Neural crest cell (in vitro differentiated cells): ENCODE measurements at regions not wholly inside any gene's neighbourhood (a gene's known extent, or its start where the extent isn't known, plus 50 kb on each side); places are given as distances from the start of the nearest gene placed in this dataset.

Experiments used
- DNase-seq: peaks from one replicate; pipeline ENCODE4 v3.0.0; 2021; ENCODE audit warnings: low read depth, mixed read lengths, low spot score
- H3K27ac Mint-ChIP-seq: one replicate; pipeline ENCODE4 v1.8.0; 2021; ENCODE audit warnings: mild to moderate bottlenecking, mixed read lengths; ENCODE audit not compliant: unreplicated experiment
- H3K27me3 Mint-ChIP-seq: 2 replicates; pipeline ENCODE4 v1.8.0; 2021; ENCODE audit warnings: low read depth, mild to moderate bottlenecking, mixed read lengths
- H3K36me3 Mint-ChIP-seq: 2 replicates; pipeline ENCODE4 v1.8.0; 2021; ENCODE audit warnings: low read depth, mild to moderate bottlenecking, mixed read lengths
- H3K4me1 Mint-ChIP-seq: 2 replicates; pipeline ENCODE4 v1.8.0; 2021; ENCODE audit warnings: mixed read lengths
- H3K4me3 Mint-ChIP-seq: one replicate; pipeline ENCODE4 v1.8.0; 2021; ENCODE audit warnings: mild to moderate bottlenecking, mixed read lengths
- H3K9me3 Mint-ChIP-seq: 2 replicates; pipeline ENCODE4 v1.8.0; 2021; ENCODE audit warnings: mixed read lengths
- TF ChIP-seq, protein P1 (sequence below): fragments of 200-600 bp; sonication (generic); conservative IDR thresholded peaks from 2 replicates; pipeline ENCODE4 v1.5.0; 2021; ENCODE audit warnings: antibody characterized with exemption, mild to moderate bottlenecking

DNA sequence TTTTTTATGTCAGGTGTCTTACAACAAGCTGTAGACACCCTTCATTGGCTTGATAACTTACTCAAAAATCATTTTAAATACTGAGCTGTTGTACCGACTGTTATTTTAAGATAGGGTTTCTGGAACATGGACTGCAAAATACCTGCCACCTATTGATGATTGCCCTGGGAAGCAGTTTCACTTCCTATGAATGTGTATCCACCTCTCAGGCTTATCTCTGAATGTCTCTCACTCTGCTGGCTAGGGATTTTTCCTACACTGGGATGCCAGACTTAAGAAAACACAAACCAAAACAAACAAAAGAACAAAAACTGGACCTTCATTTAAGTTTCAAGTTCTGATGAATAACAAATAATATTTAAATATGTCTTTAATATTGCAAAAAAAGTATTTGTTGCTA is 663.7 kb downstream of the EFNB2 start:
- TF ChIP-seq, protein P1, sequence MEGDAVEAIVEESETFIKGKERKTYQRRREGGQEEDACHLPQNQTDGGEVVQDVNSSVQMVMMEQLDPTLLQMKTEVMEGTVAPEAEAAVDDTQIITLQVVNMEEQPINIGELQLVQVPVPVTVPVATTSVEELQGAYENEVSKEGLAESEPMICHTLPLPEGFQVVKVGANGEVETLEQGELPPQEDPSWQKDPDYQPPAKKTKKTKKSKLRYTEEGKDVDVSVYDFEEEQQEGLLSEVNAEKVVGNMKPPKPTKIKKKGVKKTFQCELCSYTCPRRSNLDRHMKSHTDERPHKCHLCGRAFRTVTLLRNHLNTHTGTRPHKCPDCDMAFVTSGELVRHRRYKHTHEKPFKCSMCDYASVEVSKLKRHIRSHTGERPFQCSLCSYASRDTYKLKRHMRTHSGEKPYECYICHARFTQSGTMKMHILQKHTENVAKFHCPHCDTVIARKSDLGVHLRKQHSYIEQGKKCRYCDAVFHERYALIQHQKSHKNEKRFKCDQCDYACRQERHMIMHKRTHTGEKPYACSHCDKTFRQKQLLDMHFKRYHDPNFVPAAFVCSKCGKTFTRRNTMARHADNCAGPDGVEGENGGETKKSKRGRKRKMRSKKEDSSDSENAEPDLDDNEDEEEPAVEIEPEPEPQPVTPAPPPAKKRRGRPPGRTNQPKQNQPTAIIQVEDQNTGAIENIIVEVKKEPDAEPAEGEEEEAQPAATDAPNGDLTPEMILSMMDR = no peak
- H3K4me3 Mint-ChIP-seq = no peak overlapping the region
- DNase-seq = no peak
- H3K27ac Mint-ChIP-seq = no peak overlapping the region
- no peaks in the 10 kb centered on the region for H3K9me3 Mint-ChIP-seq
- H3K4me1 Mint-ChIP-seq = no peaks in the 10 kb centered on the region
- H3K36me3 Mint-ChIP-seq = no peaks in the 10 kb centered on the region
- H3K27me3 Mint-ChIP-seq = no peaks in the 10 kb centered on the region

GRCh38 chr13:105871326-105871725 is 664.1 kb downstream of the EFNB2 start:
- no peak overlapping the region for H3K4me3 Mint-ChIP-seq
- no peaks in the 10 kb centered on the region for H3K36me3 Mint-ChIP-seq

DNA sequence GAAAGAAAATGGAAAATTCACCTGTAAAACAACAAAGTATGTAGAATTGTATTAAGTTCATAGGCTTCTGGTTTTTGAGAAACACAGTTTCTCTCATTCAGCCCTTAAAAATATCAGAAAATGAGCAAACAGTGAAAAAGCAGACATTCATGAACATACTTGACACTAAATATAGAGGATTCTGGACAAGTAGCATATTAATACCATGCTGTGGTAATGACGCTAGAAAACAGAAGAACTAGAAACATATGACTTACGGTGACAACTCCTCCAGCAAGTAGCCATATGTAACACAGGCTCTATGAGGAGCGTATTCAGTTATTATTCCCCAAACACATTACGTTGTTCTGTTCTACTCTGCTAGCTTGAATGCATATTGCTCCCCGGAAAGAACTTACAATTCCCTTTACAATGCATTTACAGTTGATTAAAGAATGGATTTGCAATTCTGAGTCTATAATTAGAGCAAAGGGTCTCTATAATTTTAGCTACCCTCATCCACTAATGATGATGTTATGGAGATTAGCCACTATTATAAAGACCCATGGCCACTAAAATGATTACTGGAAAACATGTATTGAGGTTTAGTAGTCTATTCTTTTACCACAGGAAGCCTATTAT is 672.1 kb downstream of the EFNB2 start:
- H3K27ac Mint-ChIP-seq = no peak overlapping the region
- no peak for DNase-seq
- no peaks in the 10 kb centered on the region for H3K27me3 Mint-ChIP-seq
- H3K4me1 Mint-ChIP-seq = peaks cover 11% of the 10 kb centered on the region
- no peaks in the 10 kb centered on the region for H3K36me3 Mint-ChIP-seq
- TF ChIP-seq, protein P1 = no peak
- H3K4me3 Mint-ChIP-seq = no peak overlapping the region
- peaks cover 2% of the 10 kb centered on the region for H3K9me3 Mint-ChIP-seq

More at GRCh38 chr13:105871326-105871725, 664.1 kb downstream of the EFNB2 start:
- no peak for DNase-seq
- H3K27ac Mint-ChIP-seq = no peak overlapping the region
- no peaks in the 10 kb centered on the region for H3K4me1 Mint-ChIP-seq
- TF ChIP-seq, protein P1 = no peak
- H3K27me3 Mint-ChIP-seq = no peaks in the 10 kb centered on the region
- H3K9me3 Mint-ChIP-seq = no peaks in the 10 kb centered on the region

GRCh38 chr13:105848494-105848893 is 687.0 kb downstream of the EFNB2 start:
- no peaks in the 10 kb centered on the region for H3K27me3 Mint-ChIP-seq
- H3K4me3 Mint-ChIP-seq = no peak overlapping the region
- TF ChIP-seq, protein P1 = no peak
- no peak overlapping the region for H3K27ac Mint-ChIP-seq
- DNase-seq = no peak
- H3K36me3 Mint-ChIP-seq = peaks cover 4% of the 10 kb centered on the region
- H3K4me1 Mint-ChIP-seq = peaks cover 8% of the 10 kb centered on the region
- H3K9me3 Mint-ChIP-seq = peaks cover 6% of the 10 kb centered on the region

DNA sequence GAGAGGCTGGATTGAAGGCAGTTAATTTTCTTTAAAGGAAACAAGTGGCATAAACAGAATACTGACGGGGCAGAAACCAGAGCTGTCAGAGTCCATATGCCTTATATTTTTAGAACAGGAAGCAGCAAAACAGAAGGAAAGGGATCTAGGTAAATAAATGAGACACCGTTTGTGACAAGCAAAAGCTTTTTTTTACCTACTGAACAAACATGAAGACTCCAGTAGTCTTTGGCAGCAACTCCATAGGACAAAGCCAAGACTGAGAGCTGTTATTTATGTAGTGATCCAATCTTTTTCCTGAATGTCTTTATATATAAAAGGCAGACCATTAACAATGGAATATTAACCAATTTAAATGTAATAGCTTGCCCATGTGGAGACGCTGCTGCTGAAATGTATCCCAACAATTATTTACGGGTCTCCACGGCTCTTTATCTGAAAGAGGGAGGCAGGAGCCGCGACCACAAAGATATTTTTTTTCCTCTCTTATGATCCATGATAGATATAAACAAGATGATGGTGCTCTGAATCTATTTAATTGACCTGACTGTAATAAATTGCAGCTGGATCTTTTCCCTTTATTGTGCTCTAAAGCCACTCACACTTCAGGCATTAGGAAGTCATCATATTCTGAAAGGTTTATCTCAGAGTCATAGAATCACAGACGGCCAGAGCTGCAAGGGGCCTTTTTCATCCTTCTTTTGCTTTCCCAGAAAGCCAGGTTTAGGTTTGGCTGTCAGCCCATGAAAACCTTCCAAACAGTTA is 687.8 kb downstream of the EFNB2 start:
- H3K36me3 Mint-ChIP-seq = peaks cover 4% of the 10 kb centered on the region
- H3K27me3 Mint-ChIP-seq = no peaks in the 10 kb centered on the region
- no peak overlapping the region for H3K27ac Mint-ChIP-seq

More for the DNA sequence above, 687.8 kb downstream of the EFNB2 start:
- H3K9me3 Mint-ChIP-seq = peaks cover 6% of the 10 kb centered on the region
- TF ChIP-seq, protein P1 = no peak
- no peak overlapping the region for H3K4me3 Mint-ChIP-seq
- H3K4me1 Mint-ChIP-seq = peaks cover 8% of the 10 kb centered on the region
- DNase-seq = no peak
